ENCODE measurements at regions not wholly inside any gene's neighbourhood (a gene's known extent, or its start where the extent isn't known, plus 50 kb on each side); places are given as distances from the start of the nearest gene placed in this dataset.

GRCh38 chrX:39905538-39905891 lies 192.2 kb downstream of the BCOR start:
- H3K4me3 ChIP-seq (ENCODE audit: insufficient read depth, low read depth, low read length), result no peak overlapping the region
- H3K4ac ChIP-seq (ENCODE audit: low read depth, low read length), result peak overlapping the region; percentile 76
- H3K56ac ChIP-seq (ENCODE audit: extremely low read depth, insufficient read depth, low read length), result no peak overlapping the region
- H4K20me1 ChIP-seq (ENCODE audit: insufficient read depth, low read length), result no peaks in the 10 kb centered on the region; the same call in 1 of the 2 replicates
- peak overlapping the region; percentile 7; the same call in 1 of the 2 replicates for H3K14ac ChIP-seq (replicated peaks; ENCODE audit: low read depth, low read length)
- peak overlapping the region; percentile 69 for H2AFZ ChIP-seq (replicated peaks; ENCODE audit: low read length, poor library complexity)
- H3K27me3 ChIP-seq (ENCODE audit: control insufficient read depth, insufficient read depth, low read length), result no peaks in the 10 kb centered on the region
- no TSS peak for BruUV-seq (replicated peaks)
- H3K36me3 ChIP-seq (ENCODE audit: control insufficient read depth, insufficient read depth, low read length), result no peaks in the 10 kb centered on the region
- H2BK5ac ChIP-seq (ENCODE audit: low read depth, low read length, poor library complexity, severe bottlenecking), result peak overlapping the region; percentile 27
- H2BK20ac ChIP-seq (ENCODE audit: low read depth, low read length), result peak overlapping the region; percentile 80
- ChIA-PET CTCF (no interaction called here), POLR2A (ENCODE audit: unreplicated experiment) (interaction anchor here (0.6 kb wide), 1 partner anchor 190 kb away, joined by 3 read pairs; no protein-coding TSS in a partner anchor)
- H3K4me2 ChIP-seq (ENCODE audit: low read depth, low read length), result peak overlapping the region; percentile 32; the same call in 1 of the 2 replicates
- peaks cover 20% of the 10 kb centered on the region for H3K4me1 ChIP-seq (ENCODE audit: control insufficient read depth, insufficient read depth, low read length)
- in situ Hi-C loops (cut with MboI; ENCODE audit: low sequenced_read_pairs), result no loop called here
- dilution Hi-C loops (cut with HindIII; ENCODE audit: low sequenced_read_pairs, unreplicated experiment), result no loop called here
- DNase-seq (peak; percentile 19), ATAC-seq (ENCODE audit: low read depth) (no peak; the same call in 1 of the 2 replicates)
- H3K79me1 ChIP-seq (ENCODE audit: low read depth in 1 of 2, low read length in 2 of 2), result no peaks in the 10 kb centered on the region
- WGBS, 2 experiments (ENCODE audit: extremely low coverage in 2 of 2, insufficient read length in 1 of 2), result 55% methylated on average over 8 of the region's 14 CpGs; no CpG with 5 or more reads in 1 of the 2 experiments
- H2AK9ac ChIP-seq (replicated peaks; ENCODE audit: low read depth, low read length, poor library complexity), result no peak overlapping the region
- H3K9me3 ChIP-seq (ENCODE audit: control insufficient read depth, insufficient read depth, low read length), result no peaks in the 10 kb centered on the region
- peak overlapping the region; percentile 85 for H2BK120ac ChIP-seq (ENCODE audit: low read depth, low read length)
- H3K23ac ChIP-seq (ENCODE audit: low read depth, low read length), result 0 out of 2 replicates have a peak overlapping the region, but pooled peaks have one; percentile 23
- intact Hi-C loops (cut with micrococcal nuclease), result no loop called here
- H2BK15ac ChIP-seq (ENCODE audit: low read depth, low read length), result peak overlapping the region; percentile 72; the same call in 2 of the 3 replicates
- peak overlapping the region in 1 of 2 experiments; percentile 76; a peak in 3 of 4 replicates for H4K8ac ChIP-seq (ENCODE audit: low read depth in 2 of 2, low read length in 2 of 2)
- H3K9ac ChIP-seq (ENCODE audit: low read depth, low read length), result no peak overlapping the region
- no peak overlapping the region for H3K27ac ChIP-seq (ENCODE audit: insufficient read depth, low read length)
- TF ChIP-seq, protein P1, sequence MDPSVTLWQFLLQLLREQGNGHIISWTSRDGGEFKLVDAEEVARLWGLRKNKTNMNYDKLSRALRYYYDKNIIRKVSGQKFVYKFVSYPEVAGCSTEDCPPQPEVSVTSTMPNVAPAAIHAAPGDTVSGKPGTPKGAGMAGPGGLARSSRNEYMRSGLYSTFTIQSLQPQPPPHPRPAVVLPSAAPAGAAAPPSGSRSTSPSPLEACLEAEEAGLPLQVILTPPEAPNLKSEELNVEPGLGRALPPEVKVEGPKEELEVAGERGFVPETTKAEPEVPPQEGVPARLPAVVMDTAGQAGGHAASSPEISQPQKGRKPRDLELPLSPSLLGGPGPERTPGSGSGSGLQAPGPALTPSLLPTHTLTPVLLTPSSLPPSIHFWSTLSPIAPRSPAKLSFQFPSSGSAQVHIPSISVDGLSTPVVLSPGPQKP (IDR thresholded peaks at IDR 0.05; ENCODE audit: borderline replicate concordance, low read depth, low read length), result no peak
- no peak for TF ChIP-seq FOS (IDR thresholded peaks at IDR 0.05; ENCODE audit: low read depth, low read length)
- TF ChIP-seq USF2 (IDR thresholded peaks at IDR 0.05; ENCODE audit: low read depth, low read length), result no peak
- TF ChIP-seq SMC3 (IDR thresholded peaks at IDR 0.05; ENCODE audit: low read depth, low read length), result no peak
- no peak for TF ChIP-seq POLR2A (IDR thresholded peaks at IDR 0.05; ENCODE audit: low read depth, low read length)
- TF ChIP-seq MAZ (IDR thresholded peaks at IDR 0.05; ENCODE audit: borderline replicate concordance, low read depth, low read length), result no peak
- no peak for TF ChIP-seq RCOR1 (IDR thresholded peaks at IDR 0.05; ENCODE audit: insufficient replicate concordance, low read length)
- no peak for TF ChIP-seq RFX5 (IDR thresholded peaks at IDR 0.05; ENCODE audit: low read depth, low read length)
- TF ChIP-seq CEBPB (IDR thresholded peaks at IDR 0.05; ENCODE audit: low read depth, low read length), result no peak
- no peak for TF ChIP-seq CHD1 (IDR thresholded peaks at IDR 0.05; ENCODE audit: low read depth, low read length)
- TF ChIP-seq CTCF (conservative IDR thresholded peaks at IDR 0.05; ENCODE audit: low read depth, low read length), result no peak
- peak overlapping the region; percentile 54 for H4K5ac ChIP-seq (ENCODE audit: low read depth, low read length)
- peaks cover 6% of the 10 kb centered on the region; the same call in 1 of the 2 replicates for H3K9me1 ChIP-seq (ENCODE audit: insufficient read depth, low read length)
- H2AK5ac ChIP-seq (ENCODE audit: low read depth, low read length), result no peak overlapping the region
- H3K18ac ChIP-seq (ENCODE audit: low read depth, low read length), result peak overlapping the region; percentile 54
- peak overlapping the region; percentile 71 for H4K91ac ChIP-seq (ENCODE audit: insufficient read depth, low read depth, low read length)

Measured in IMR-90 (cell line).